ENCODE measurements at regions not wholly inside any gene's neighbourhood (a gene's known extent, or its start where the extent isn't known, plus 50 kb on each side); places are given as distances from the start of the nearest gene placed in this dataset.

- TF ChIP-seq, protein P1, sequence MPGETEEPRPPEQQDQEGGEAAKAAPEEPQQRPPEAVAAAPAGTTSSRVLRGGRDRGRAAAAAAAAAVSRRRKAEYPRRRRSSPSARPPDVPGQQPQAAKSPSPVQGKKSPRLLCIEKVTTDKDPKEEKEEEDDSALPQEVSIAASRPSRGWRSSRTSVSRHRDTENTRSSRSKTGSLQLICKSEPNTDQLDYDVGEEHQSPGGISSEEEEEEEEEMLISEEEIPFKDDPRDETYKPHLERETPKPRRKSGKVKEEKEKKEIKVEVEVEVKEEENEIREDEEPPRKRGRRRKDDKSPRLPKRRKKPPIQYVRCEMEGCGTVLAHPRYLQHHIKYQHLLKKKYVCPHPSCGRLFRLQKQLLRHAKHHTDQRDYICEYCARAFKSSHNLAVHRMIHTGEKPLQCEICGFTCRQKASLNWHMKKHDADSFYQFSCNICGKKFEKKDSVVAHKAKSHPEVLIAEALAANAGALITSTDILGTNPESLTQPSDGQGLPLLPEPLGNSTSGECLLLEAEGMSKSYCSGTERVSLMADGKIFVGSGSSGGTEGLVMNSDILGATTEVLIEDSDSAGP (CRISPR knock-in tag; IDR thresholded peaks at IDR 0.05; ENCODE audit: borderline replicate concordance), result no peak
- TF ChIP-seq GATA4 (IDR thresholded peaks at IDR 0.05; ENCODE audit: borderline replicate concordance, low read depth), result no peak
- TF ChIP-seq CTCF (CRISPR knock-in tag; IDR thresholded peaks at IDR 0.05), result no peak
- TF ChIP-seq ZZZ3 (CRISPR knock-in tag; IDR thresholded peaks at IDR 0.05; ENCODE audit: borderline replicate concordance), result no peak
- no peak for TF ChIP-seq JDP2 (CRISPR knock-in tag; IDR thresholded peaks at IDR 0.05; ENCODE audit: borderline replicate concordance)
- TF ChIP-seq NFKB2 (CRISPR knock-in tag; IDR thresholded peaks at IDR 0.05; ENCODE audit: borderline replicate concordance), result no peak
- TF ChIP-seq ZFP1 (CRISPR knock-in tag; IDR thresholded peaks at IDR 0.05), result no peak
- no peak for TF ChIP-seq POLR2A (IDR thresholded peaks at IDR 0.05; ENCODE audit: insufficient read depth in 1 of 2, low read depth in 2 of 2, low read length in 2 of 2)
- no peak for TF ChIP-seq ZNF766 (CRISPR knock-in tag; IDR thresholded peaks at IDR 0.05; ENCODE audit: borderline replicate concordance)
- no peak for TF ChIP-seq EZH2 (conservative IDR thresholded peaks at IDR 0.05; ENCODE audit: low read depth, low read length)
- no peak for TF ChIP-seq JARID2 (CRISPR knock-in tag; IDR thresholded peaks at IDR 0.05; ENCODE audit: insufficient replicate concordance)
- no peak for TF ChIP-seq MXI1 (IDR thresholded peaks at IDR 0.05; ENCODE audit: borderline replicate concordance, low read depth, low read length)
These were observed 1775.7 kb downstream of the PCDH9 start for GRCh38 chr13:65454403-65454802.
